GM12878 (cell line): ENCODE measurements at regions not wholly inside any gene's neighbourhood (a gene's known extent, or its start where the extent isn't known, plus 50 kb on each side); places are given as distances from the start of the nearest gene placed in this dataset.

Experiments
- CTCF ChIP-seq, 3 experiments: IDR thresholded peaks in 2 of 3; conservative IDR thresholded peaks in 1 of 3; 2 replicates each; pipeline ENCODE4 v1.5.1; 2011; ENCODE audit warnings: low read depth in 3 of 3, low read length in 3 of 3, mild to moderate bottlenecking in 3 of 3, control low read depth in 2 of 3, moderate library complexity in 2 of 3, inconsistent platforms in 1 of 3, mixed read lengths in 1 of 3; ENCODE audit not compliant: control insufficient read depth in 2 of 3, insufficient read depth in 1 of 3; ENCODE audit errors: extremely low read depth in 1 of 3
- FOS ChIP-seq: IDR thresholded peaks from 3 replicates; pipeline ENCODE4 v1.6.1; 2011; ENCODE audit warnings: borderline replicate concordance; ENCODE audit not compliant: insufficient read length; ENCODE audit errors: extremely low read depth
- HDAC6 ChIP-seq: fragments of 200-600 bp; sonication (generic); IDR thresholded peaks from one replicate; pipeline ENCODE4 v1.8.0; 2017; ENCODE audit warnings: antibody characterized with exemption; ENCODE audit not compliant: unreplicated experiment
- POLR2A ChIP-seq: IDR thresholded peaks from 2 replicates; pipeline ENCODE4 v1.6.1; 2011; ENCODE audit warnings: low read depth, mild to moderate bottlenecking, low read length
- RAD51 ChIP-seq: fragments of 450-650 bp; IDR thresholded peaks from 2 replicates; pipeline ENCODE4 v1.6.1; 2016; ENCODE audit warnings: moderate library complexity, mild to moderate bottlenecking, inconsistent platforms
- SMAD1 ChIP-seq: fragments of 450-650 bp; IDR thresholded peaks from 2 replicates; pipeline ENCODE4 v1.6.1; 2018; ENCODE audit warnings: mild to moderate bottlenecking, low read depth; ENCODE audit not compliant: partially characterized antibody
- SREBF2 ChIP-seq: IDR thresholded peaks from 2 replicates; pipeline ENCODE4 v1.6.1; 2012; ENCODE audit warnings: mild to moderate bottlenecking, low read length
- SUZ12 ChIP-seq: fragments of 200-600 bp; sonication (generic); IDR thresholded peaks from one replicate; pipeline ENCODE4 v1.6.1; 2018; ENCODE audit warnings: antibody characterized with exemption, mild to moderate bottlenecking; ENCODE audit not compliant: unreplicated experiment
- TAF1 ChIP-seq: IDR thresholded peaks from 2 replicates; pipeline ENCODE4 v1.6.1; 2011; ENCODE audit warnings: mild to moderate bottlenecking, low read depth, low read length, borderline replicate concordance

GRCh38 chr15:62452667-62453066 is 287.6 kb upstream of the C2CD4B start:
- TF ChIP-seq POLR2A = no peak
- TF ChIP-seq SREBF2 = no peak
- no peak for TF ChIP-seq HDAC6
- TF ChIP-seq CTCF (IDR thresholded peaks at IDR 0.05 in 2 of 3, conservative IDR thresholded peaks at IDR 0.05 in 1 of 3; ENCODE audit: control insufficient read depth in 2 of 3, extremely low read depth in 1 of 3, insufficient read depth in 1 of 3, low read depth in 3 of 3, low read length in 3 of 3) = no peak
- no peak for TF ChIP-seq TAF1
- no peak for TF ChIP-seq SMAD1
- TF ChIP-seq RAD51 = no peak
- TF ChIP-seq FOS = no peak
- no peak for TF ChIP-seq SUZ12
